CD4-positive, alpha-beta T cell treated with Interleukin-15 for 1 hour (primary cell): ENCODE measurements at regions not wholly inside any gene's neighbourhood (a gene's known extent, or its start where the extent isn't known, plus 50 kb on each side); places are given as distances from the start of the nearest gene placed in this dataset.

Experiments used
- DNase-seq: peaks from one replicate; pipeline ENCODE4 v3.0.0-alpha.2; 2020

GRCh38 chr19:29293292-29293691 lies 80.3 kb upstream of the UQCRFS1 start:
- no peak for DNase-seq

- no peak for DNase-seq
Observed at GRCh38 chr19:29293736-29294342, 80.9 kb upstream of the UQCRFS1 start.

GRCh38 chr19:29294343-29294811 lies 81.4 kb upstream of the UQCRFS1 start:
- DNase-seq: no peak

- DNase-seq: no peak
Observed at GRCh38 chr19:29295285-29295684, 82.3 kb upstream of the UQCRFS1 start.

GRCh38 chr19:29297381-29297780 lies 84.4 kb upstream of the UQCRFS1 start:
- DNase-seq: no peak

GRCh38 chr19:29299416-29300380 lies 86.7 kb upstream of the UQCRFS1 start:
- DNase-seq: no peak

GRCh38 chr19:29302002-29302928 lies 89.3 kb upstream of the UQCRFS1 start:
- no peak for DNase-seq

GRCh38 chr19:29303069-29303718 lies 90.2 kb upstream of the UQCRFS1 start:
- no peak for DNase-seq

- no peak for DNase-seq
Observed at GRCh38 chr19:29303719-29304090, 90.8 kb upstream of the UQCRFS1 start.

GRCh38 chr19:29305268-29305667 lies 92.3 kb upstream of the UQCRFS1 start:
- DNase-seq: no peak

- DNase-seq: no peak
Observed at GRCh38 chr19:29308977-29309590, 96.1 kb upstream of the UQCRFS1 start.

GRCh38 chr19:29309637-29310036 lies 96.7 kb upstream of the UQCRFS1 start:
- DNase-seq: no peak

- no peak for DNase-seq
Observed at GRCh38 chr19:29311191-29311790, 98.3 kb upstream of the UQCRFS1 start.

GRCh38 chr19:29315556-29316190 lies 102.7 kb upstream of the UQCRFS1 start:
- DNase-seq: no peak

GRCh38 chr19:29318581-29318980 lies 105.6 kb upstream of the UQCRFS1 start:
- no peak for DNase-seq

GRCh38 chr19:29320086-29320485 lies 107.1 kb upstream of the UQCRFS1 start:
- no peak for DNase-seq

GRCh38 chr19:29320618-29321017 lies 107.7 kb upstream of the UQCRFS1 start:
- no peak for DNase-seq

GRCh38 chr19:29321116-29321515 lies 108.2 kb upstream of the UQCRFS1 start:
- DNase-seq: no peak

- DNase-seq: no peak
Observed at GRCh38 chr19:29323021-29323430, 110.1 kb upstream of the UQCRFS1 start.

GRCh38 chr19:29323440-29324290 lies 110.7 kb upstream of the UQCRFS1 start:
- no peak for DNase-seq
